ENCODE measurements at regions not wholly inside any gene's neighbourhood (a gene's known extent, or its start where the extent isn't known, plus 50 kb on each side); places are given as distances from the start of the nearest gene placed in this dataset.

DNA sequence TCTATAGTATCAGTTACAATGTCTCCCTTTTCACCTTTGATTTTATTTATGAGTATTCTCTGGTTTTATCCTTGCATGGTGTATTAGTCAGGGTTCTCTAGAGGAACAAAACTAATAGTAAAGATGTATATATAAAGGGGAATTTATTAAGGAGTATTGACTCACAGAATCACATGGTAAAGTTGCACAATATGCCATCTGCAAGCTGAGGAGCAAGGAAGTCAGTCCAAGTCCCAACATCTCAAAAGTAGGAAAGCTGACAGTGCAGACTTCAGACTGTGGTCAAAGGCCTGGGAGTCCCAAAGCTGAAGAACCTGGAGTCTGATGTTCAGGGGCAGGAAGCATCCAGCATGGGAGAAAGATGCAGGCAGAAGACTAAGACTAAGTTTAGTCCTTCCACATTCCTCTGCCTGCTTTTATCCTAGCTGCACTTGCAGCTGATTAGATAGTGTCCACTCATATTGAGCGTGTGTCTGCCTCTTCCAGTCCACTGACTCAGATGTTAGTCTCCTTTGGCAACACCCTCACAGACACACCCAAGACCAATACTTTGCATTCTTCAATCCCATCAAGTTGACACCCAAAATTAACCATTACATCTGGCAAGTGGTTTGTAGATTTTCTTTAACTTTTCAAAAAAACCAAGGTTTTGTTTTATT, 308.0 kb upstream of the LMO3 start:
- Mint-ChIP-seq H3K36me3 (ENCODE audit: insufficient read depth, unreplicated experiment) (no peaks in the 10 kb centered on the region), H3K4me3 (ENCODE audit: unreplicated experiment) (no peak overlapping the region)
- POLR2A ChIA-PET: no interaction called here

DNA sequence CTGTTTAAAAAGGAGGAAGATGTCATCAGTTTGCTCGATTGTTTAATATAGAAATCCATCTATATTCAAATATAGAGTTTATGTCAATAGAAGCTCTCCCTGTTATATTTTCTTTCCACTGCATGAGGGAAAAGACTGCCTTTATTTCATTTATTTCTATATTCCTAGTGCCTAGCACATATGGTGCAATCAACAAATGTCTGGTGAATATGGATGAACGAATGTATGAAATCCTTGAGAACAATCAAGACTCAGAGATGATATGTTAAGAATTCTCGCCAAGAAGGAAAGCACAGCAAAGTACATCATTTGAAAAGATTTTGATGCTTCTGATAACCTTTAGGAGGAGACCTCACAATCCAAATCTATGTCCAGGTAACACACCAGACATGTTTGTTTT, 296.0 kb upstream of the LMO3 start:
- POLR2A ChIA-PET: no interaction called here
- TF ChIP-seq, protein P1, sequence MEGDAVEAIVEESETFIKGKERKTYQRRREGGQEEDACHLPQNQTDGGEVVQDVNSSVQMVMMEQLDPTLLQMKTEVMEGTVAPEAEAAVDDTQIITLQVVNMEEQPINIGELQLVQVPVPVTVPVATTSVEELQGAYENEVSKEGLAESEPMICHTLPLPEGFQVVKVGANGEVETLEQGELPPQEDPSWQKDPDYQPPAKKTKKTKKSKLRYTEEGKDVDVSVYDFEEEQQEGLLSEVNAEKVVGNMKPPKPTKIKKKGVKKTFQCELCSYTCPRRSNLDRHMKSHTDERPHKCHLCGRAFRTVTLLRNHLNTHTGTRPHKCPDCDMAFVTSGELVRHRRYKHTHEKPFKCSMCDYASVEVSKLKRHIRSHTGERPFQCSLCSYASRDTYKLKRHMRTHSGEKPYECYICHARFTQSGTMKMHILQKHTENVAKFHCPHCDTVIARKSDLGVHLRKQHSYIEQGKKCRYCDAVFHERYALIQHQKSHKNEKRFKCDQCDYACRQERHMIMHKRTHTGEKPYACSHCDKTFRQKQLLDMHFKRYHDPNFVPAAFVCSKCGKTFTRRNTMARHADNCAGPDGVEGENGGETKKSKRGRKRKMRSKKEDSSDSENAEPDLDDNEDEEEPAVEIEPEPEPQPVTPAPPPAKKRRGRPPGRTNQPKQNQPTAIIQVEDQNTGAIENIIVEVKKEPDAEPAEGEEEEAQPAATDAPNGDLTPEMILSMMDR (IDR thresholded peaks at IDR 0.05; ENCODE audit: unreplicated experiment): no peak
- CTCF ChIA-PET: no interaction called here
- no peak for DNase-seq (ENCODE audit: unreplicated experiment)
- Mint-ChIP-seq H3K4me1 (ENCODE audit: insufficient read depth, unreplicated experiment) (no peaks in the 10 kb centered on the region), H3K36me3 (ENCODE audit: insufficient read depth, unreplicated experiment) (no peaks in the 10 kb centered on the region), H3K27me3 (ENCODE audit: insufficient read depth, unreplicated experiment) (peaks cover 32% of the 10 kb centered on the region), H3K27ac (ENCODE audit: low read depth, unreplicated experiment) (no peak overlapping the region), H3K4me3 (ENCODE audit: unreplicated experiment) (no peak overlapping the region), H3K9me3 (ENCODE audit: unreplicated experiment) (no peaks in the 10 kb centered on the region)
- BruUV-seq (replicated peaks): no TSS peak
- intact Hi-C loops (cut with micrococcal nuclease): no loop called here

More for the DNA sequence above, 308.0 kb upstream of the LMO3 start:
- H3K27ac Mint-ChIP-seq (ENCODE audit: low read depth, unreplicated experiment): no peak overlapping the region
- DNase-seq (ENCODE audit: unreplicated experiment): no peak
- H3K27me3 Mint-ChIP-seq (ENCODE audit: insufficient read depth, unreplicated experiment): peaks cover 18% of the 10 kb centered on the region
- BruUV-seq (replicated peaks): no TSS peak
- peaks cover 9% of the 10 kb centered on the region for H3K4me1 Mint-ChIP-seq (ENCODE audit: insufficient read depth, unreplicated experiment)
- TF ChIP-seq, protein P1 (IDR thresholded peaks at IDR 0.05; ENCODE audit: unreplicated experiment): no peak
- H3K9me3 Mint-ChIP-seq (ENCODE audit: unreplicated experiment): peaks cover 7% of the 10 kb centered on the region
- intact Hi-C loops (cut with micrococcal nuclease): no loop called here
- CTCF ChIA-PET: interaction anchor here (1.1 kb wide), 1 partner anchor 25 kb away, joined by 3 read pairs; no protein-coding TSS in a partner anchor

DNA sequence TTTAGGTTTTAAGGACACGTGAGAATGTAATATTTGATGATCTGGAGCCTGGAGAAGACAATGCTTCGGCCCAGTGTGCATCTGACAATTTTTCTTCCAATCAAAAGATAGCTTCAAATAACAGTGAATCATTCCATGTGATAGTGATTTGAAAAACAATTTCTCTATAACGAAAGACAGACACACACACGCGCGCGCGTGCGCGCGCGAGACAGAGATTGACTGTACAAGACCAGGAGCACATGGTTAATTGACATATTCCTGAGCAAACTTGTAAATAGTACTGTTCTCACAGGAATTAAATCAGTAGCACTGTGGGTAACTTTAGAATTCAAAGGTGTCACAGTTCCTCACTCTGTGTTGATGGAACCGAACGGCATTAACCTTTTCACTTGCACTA, 287.5 kb upstream of the LMO3 start:
- BruUV-seq (replicated peaks): no TSS peak
- no peak overlapping the region for H3K27ac Mint-ChIP-seq (ENCODE audit: low read depth, unreplicated experiment)
- CTCF ChIA-PET: interaction anchor here (0.6 to 1.7 kb wide), 4 partner anchors 28 to 508 kb away, joined by 3 to 5 read pairs (median 4); no protein-coding TSS in a partner anchor
- no peaks in the 10 kb centered on the region for H3K36me3 Mint-ChIP-seq (ENCODE audit: insufficient read depth, unreplicated experiment)
- H3K9me3 Mint-ChIP-seq (ENCODE audit: unreplicated experiment): peaks cover 15% of the 10 kb centered on the region
- POLR2A ChIA-PET: no interaction called here
- DNase-seq (ENCODE audit: unreplicated experiment): no peak
- intact Hi-C loops (cut with micrococcal nuclease): no loop called here
- H3K27me3 Mint-ChIP-seq (ENCODE audit: insufficient read depth, unreplicated experiment): peaks cover 32% of the 10 kb centered on the region
- no peaks in the 10 kb centered on the region for H3K4me1 Mint-ChIP-seq (ENCODE audit: insufficient read depth, unreplicated experiment)
- TF ChIP-seq, protein P1 (IDR thresholded peaks at IDR 0.05; ENCODE audit: unreplicated experiment): no peak
- H3K4me3 Mint-ChIP-seq (ENCODE audit: unreplicated experiment): no peak overlapping the region

DNA sequence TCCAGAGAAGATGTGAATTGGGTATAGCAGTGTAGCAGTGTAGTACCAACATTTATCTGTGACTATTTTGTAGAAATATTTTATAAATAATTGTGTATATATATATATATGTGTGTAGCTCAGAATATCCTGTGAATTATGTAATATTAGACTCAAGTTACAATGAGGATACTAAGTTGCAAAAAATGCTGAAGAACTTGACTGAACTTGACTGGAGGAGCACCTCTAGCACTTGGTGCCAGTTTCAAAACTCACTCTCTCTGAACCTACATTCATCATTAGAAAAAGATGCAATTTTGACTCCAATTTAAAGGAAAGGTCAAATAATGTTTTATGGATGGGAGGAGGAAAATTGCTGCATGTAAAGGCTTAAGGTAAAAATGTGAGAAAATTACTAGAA, 285.7 kb upstream of the LMO3 start:
- peaks cover 17% of the 10 kb centered on the region for H3K9me3 Mint-ChIP-seq (ENCODE audit: unreplicated experiment)
- H3K27me3 Mint-ChIP-seq (ENCODE audit: insufficient read depth, unreplicated experiment): peaks cover 19% of the 10 kb centered on the region
- TF ChIP-seq, protein P1 (IDR thresholded peaks at IDR 0.05; ENCODE audit: unreplicated experiment): no peak
- no peak for DNase-seq (ENCODE audit: unreplicated experiment)
- intact Hi-C loops (cut with micrococcal nuclease): no loop called here
- BruUV-seq (replicated peaks): no TSS peak
- H3K27ac Mint-ChIP-seq (ENCODE audit: low read depth, unreplicated experiment): no peak overlapping the region
- H3K36me3 Mint-ChIP-seq (ENCODE audit: insufficient read depth, unreplicated experiment): no peaks in the 10 kb centered on the region
- POLR2A ChIA-PET: no interaction called here
- CTCF ChIA-PET: no interaction called here
- no peaks in the 10 kb centered on the region for H3K4me1 Mint-ChIP-seq (ENCODE audit: insufficient read depth, unreplicated experiment)
- no peak overlapping the region for H3K4me3 Mint-ChIP-seq (ENCODE audit: unreplicated experiment)
